T-cell (primary cell): ENCODE measurements at regions not wholly inside any gene's neighbourhood (a gene's known extent, or its start where the extent isn't known, plus 50 kb on each side); places are given as distances from the start of the nearest gene placed in this dataset.
"Not testable (repeated sequence)": the region's sequence is repeated elsewhere in the genome, so short reads cannot be mapped to it uniquely, and the experiment has no call there.

Experiments
- ATAC-seq, 4 experiments: fragments of 200-7000 bp in 3 of 4; fragments of 150-1000 bp in 1 of 4; cut with Tn5 transposase; replicated peaks in 1 of 4; 1 replicate in 3 of 4; 2 replicates in 1 of 4; pipeline ENCODE4 v1.10.0; 2021; ENCODE audit warnings: moderate library complexity in 3 of 4, mild to moderate bottlenecking in 2 of 4, moderate number of reproducible peaks in 1 of 4
- CTCF ChIA-PET, 2 donors: fragments of 300-600 bp; sonication (Branson Sonifier 250); formaldehyde crosslinking; loops; one replicate each; lab custom pipeline; 2022; ENCODE audit warnings: antibody characterized with exemption in 2 of 2; lab: Charles Lee
- POLR2A ChIA-PET, 2 donors: fragments of 300-600 bp; sonication (Branson Sonifier 250); formaldehyde crosslinking; loops; one replicate each; lab custom pipeline; 2022; ENCODE audit warnings: antibody characterized with exemption in 2 of 2; lab: Charles Lee
- DNase-seq, 35 experiments: peaks; one replicate each; pipeline versions ENCODE4 v3.0.0 to v3.0.0-alpha.2; 2013 to 2023
- H3K27ac ChIP-seq: one replicate; pipeline ENCODE4 v1.5.1; 2013; ENCODE audit warnings: low read length
- H3K27me3 ChIP-seq, 2 experiments: replicated peaks in 1 of 2; 1 replicate in 1 of 2; 2 replicates in 1 of 2; pipeline versions ENCODE4 v1.6.1 to v1.7.0; 2013; ENCODE audit warnings: low read length in 1 of 2, mixed read lengths in 1 of 2; ENCODE audit not compliant: control insufficient read depth in 2 of 2, insufficient read depth in 2 of 2; ENCODE audit errors: extremely low read depth in 1 of 2
- H3K36me3 ChIP-seq, 2 donors: 1 replicate in 1 of 2; 2 replicates in 1 of 2; pipeline versions ENCODE4 v1.6.1 to v1.7.0; 2013; ENCODE audit warnings: low read length in 1 of 2; ENCODE audit not compliant: control insufficient read depth in 2 of 2, insufficient read depth in 1 of 2; ENCODE audit errors: extremely low read depth in 1 of 2
- H3K4me1 ChIP-seq, 2 experiments: 1 replicate in 1 of 2; 2 replicates in 1 of 2; pipeline versions ENCODE4 v1.6.1 to v1.7.0; 2013; ENCODE audit warnings: low read length in 2 of 2, mixed read lengths in 1 of 2; ENCODE audit not compliant: insufficient read depth in 2 of 2, control insufficient read depth in 1 of 2; ENCODE audit errors: extremely low read depth in 1 of 2
- H3K4me3 ChIP-seq, 2 donors: 1 replicate in 1 of 2; 2 replicates in 1 of 2; pipeline versions ENCODE4 v1.5.1 to v1.7.0; 2013; ENCODE audit warnings: mild to moderate bottlenecking in 2 of 2, low read length in 1 of 2, moderate library complexity in 1 of 2; ENCODE audit not compliant: control insufficient read depth in 1 of 2; ENCODE audit errors: extremely low read depth in 1 of 2
- H3K9me3 ChIP-seq: 2 replicates; pipeline ENCODE4 v1.7.0; 2013
- H3K27ac Mint-ChIP-seq, 2 donors: one replicate each; pipeline ENCODE4 v1.8.0; 2020 to 2021; ENCODE audit warnings: mild to moderate bottlenecking in 2 of 2, mixed read lengths in 2 of 2
- H3K27me3 Mint-ChIP-seq, 2 donors: one replicate each; pipeline ENCODE4 v1.8.0; 2021 to 2022; ENCODE audit warnings: mixed read lengths in 2 of 2
- H3K36me3 Mint-ChIP-seq: one replicate; pipeline ENCODE4 v1.8.0; 2021; ENCODE audit warnings: mixed read lengths
- H3K4me1 Mint-ChIP-seq, 3 donors: one replicate each; pipeline ENCODE4 v1.8.0; 2020 to 2022; ENCODE audit warnings: mixed read lengths in 3 of 3, mild to moderate bottlenecking in 1 of 3
- H3K4me3 Mint-ChIP-seq, 3 donors: one replicate each; pipeline ENCODE4 v1.8.0; 2020 to 2022; ENCODE audit warnings: mild to moderate bottlenecking in 3 of 3, mixed read lengths in 3 of 3, moderate library complexity in 3 of 3
- H3K9me3 Mint-ChIP-seq, 3 donors: one replicate each; pipeline ENCODE4 v1.8.0; 2020 to 2022; ENCODE audit warnings: mixed read lengths in 3 of 3
- WGBS: methylation state at CpG from one replicate; pipeline ENCODE4 v1.1.5; 2013; ENCODE audit warnings: missing lambda C conversion rate; ENCODE audit not compliant: insufficient coverage; 5-methylcytosine and 5-hydroxymethylcytosine counted together

GRCh38 chr4:118492963-118493362 lies 140.2 kb upstream of the PRSS12 start:
- H3K27me3 ChIP-seq, ATAC-seq, H3K4me1 ChIP-seq, H3K27ac ChIP-seq, H3K9me3 Mint-ChIP-seq, H3K36me3 ChIP-seq, H3K4me1 Mint-ChIP-seq, H3K27me3 Mint-ChIP-seq, DNase-seq, H3K4me3 Mint-ChIP-seq, H3K9me3 ChIP-seq, POLR2A ChIA-PET, CTCF ChIA-PET, H3K36me3 Mint-ChIP-seq, H3K4me3 ChIP-seq, H3K27ac Mint-ChIP-seq: not testable (repeated sequence)
- no CpG with 5 or more reads among the region's 4 CpGs for WGBS

GRCh38 chr4:118494437-118494836 lies 141.6 kb upstream of the PRSS12 start:
- H3K36me3 Mint-ChIP-seq, DNase-seq, H3K9me3 ChIP-seq, H3K4me3 Mint-ChIP-seq, H3K27ac ChIP-seq, H3K9me3 Mint-ChIP-seq, ATAC-seq, CTCF ChIA-PET, H3K27ac Mint-ChIP-seq, H3K4me1 Mint-ChIP-seq, H3K27me3 Mint-ChIP-seq, POLR2A ChIA-PET, H3K36me3 ChIP-seq, H3K4me1 ChIP-seq, H3K27me3 ChIP-seq, H3K4me3 ChIP-seq: not testable (repeated sequence)
- no CpG with 5 or more reads among the region's 6 CpGs for WGBS

- H3K27me3 ChIP-seq, H3K36me3 ChIP-seq, H3K4me3 Mint-ChIP-seq, H3K4me3 ChIP-seq, H3K4me1 Mint-ChIP-seq, H3K4me1 ChIP-seq, POLR2A ChIA-PET, H3K9me3 Mint-ChIP-seq, H3K9me3 ChIP-seq, ATAC-seq, CTCF ChIA-PET, H3K27ac Mint-ChIP-seq, H3K36me3 Mint-ChIP-seq, DNase-seq, H3K27ac ChIP-seq: not testable (repeated sequence)
- peaks cover 3 to 11% of the 10 kb centered on the region in 2 donors for H3K27me3 Mint-ChIP-seq
- WGBS: no CpG with 5 or more reads among the region's 5 CpGs
Observed at GRCh38 chr4:118502967-118503366, 150.2 kb upstream of the PRSS12 start.

GRCh38 chr4:118504927-118505326 lies 152.1 kb upstream of the PRSS12 start:
- DNase-seq, H3K27me3 Mint-ChIP-seq, H3K4me1 Mint-ChIP-seq, H3K9me3 ChIP-seq, CTCF ChIA-PET, H3K4me3 ChIP-seq, H3K36me3 Mint-ChIP-seq, H3K27me3 ChIP-seq, H3K9me3 Mint-ChIP-seq, H3K36me3 ChIP-seq, H3K4me1 ChIP-seq, POLR2A ChIA-PET, H3K4me3 Mint-ChIP-seq, ATAC-seq, H3K27ac Mint-ChIP-seq, H3K27ac ChIP-seq: not testable (repeated sequence)

GRCh38 chr4:118505491-118505890 lies 152.7 kb upstream of the PRSS12 start:
- POLR2A ChIA-PET, H3K4me3 Mint-ChIP-seq, ATAC-seq, H3K36me3 ChIP-seq, H3K27ac ChIP-seq, CTCF ChIA-PET, H3K27me3 ChIP-seq, H3K27ac Mint-ChIP-seq, H3K4me1 Mint-ChIP-seq, H3K36me3 Mint-ChIP-seq, H3K9me3 ChIP-seq, H3K27me3 Mint-ChIP-seq, H3K4me3 ChIP-seq, H3K9me3 Mint-ChIP-seq, H3K4me1 ChIP-seq, DNase-seq: not testable (repeated sequence)
- no CpG with 5 or more reads among the region's 3 CpGs for WGBS

- H3K27ac Mint-ChIP-seq: not testable (repeated sequence)
Observed at GRCh38 chr4:118512870-118513269, 160.1 kb upstream of the PRSS12 start.

DNA sequence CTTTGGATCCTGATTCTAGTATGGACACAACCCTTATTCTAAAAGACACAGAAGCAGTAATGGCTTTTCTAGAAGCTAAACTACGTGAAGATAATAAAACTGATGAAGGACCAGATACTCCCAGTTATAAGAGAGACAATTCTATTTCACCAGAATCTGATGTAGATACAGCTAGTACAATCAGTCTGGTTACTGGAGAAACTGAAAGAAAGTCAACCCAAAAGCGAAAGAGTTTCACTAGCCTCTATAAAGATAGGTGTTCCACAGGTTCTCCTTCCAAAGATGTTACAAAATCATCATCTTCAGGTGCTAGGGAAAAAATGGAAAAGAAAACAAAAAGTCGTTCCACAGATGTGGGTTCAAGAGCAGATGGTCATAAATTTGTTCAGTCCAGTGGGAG lies 161.5 kb upstream of the PRSS12 start:
- H3K4me3 ChIP-seq, H3K9me3 Mint-ChIP-seq, DNase-seq, H3K4me3 Mint-ChIP-seq, H3K4me1 ChIP-seq, H3K27me3 ChIP-seq, H3K36me3 ChIP-seq, POLR2A ChIA-PET, H3K36me3 Mint-ChIP-seq, H3K27me3 Mint-ChIP-seq, H3K27ac Mint-ChIP-seq, ATAC-seq, H3K4me1 Mint-ChIP-seq, H3K27ac ChIP-seq, H3K9me3 ChIP-seq, CTCF ChIA-PET: not testable (repeated sequence)
- no CpG with 5 or more reads among the region's 3 CpGs for WGBS

More at GRCh38 chr4:118512870-118513269, 160.1 kb upstream of the PRSS12 start:
- DNase-seq, H3K9me3 ChIP-seq, H3K4me3 Mint-ChIP-seq, H3K27me3 ChIP-seq, H3K9me3 Mint-ChIP-seq, H3K4me1 ChIP-seq, H3K4me3 ChIP-seq, CTCF ChIA-PET, POLR2A ChIA-PET, H3K27ac ChIP-seq, ATAC-seq, H3K27me3 Mint-ChIP-seq, H3K36me3 ChIP-seq, H3K4me1 Mint-ChIP-seq, H3K36me3 Mint-ChIP-seq: not testable (repeated sequence)
- WGBS: no CpG with 5 or more reads among the region's 3 CpGs
